Stimulated activated naive CD8-positive, alpha-beta T cell treated with anti-CD3 and anti-CD28 coated beads, Interleukin-15, Interleukin-2, amounts not matched to agents 100 ng/mL and 50 ng/mL, for 24 hours (primary cell): ENCODE measurements at regions not wholly inside any gene's neighbourhood (a gene's known extent, or its start where the extent isn't known, plus 50 kb on each side); places are given as distances from the start of the nearest gene placed in this dataset.
"Not testable (repeated sequence)": the region's sequence is repeated elsewhere in the genome, so short reads cannot be mapped to it uniquely, and the experiment has no call there.

Experiments used
- H3K27ac Mint-ChIP-seq: one replicate; pipeline ENCODE4 v1.8.0; 2021; ENCODE audit warnings: mild to moderate bottlenecking, mixed read lengths
- H3K27me3 Mint-ChIP-seq: one replicate; pipeline ENCODE4 v1.8.0; 2021; ENCODE audit warnings: mixed read lengths
- H3K36me3 Mint-ChIP-seq: one replicate; pipeline ENCODE4 v1.8.0; 2021; ENCODE audit warnings: low read depth, mixed read lengths
- H3K4me1 Mint-ChIP-seq: one replicate; pipeline ENCODE4 v1.8.0; 2021; ENCODE audit warnings: low read depth, mixed read lengths
- H3K4me3 Mint-ChIP-seq: one replicate; pipeline ENCODE4 v1.8.0; 2021; ENCODE audit warnings: mild to moderate bottlenecking, mixed read lengths
- H3K9me3 Mint-ChIP-seq: one replicate; pipeline ENCODE4 v1.8.0; 2021; ENCODE audit warnings: mixed read lengths

DNA sequence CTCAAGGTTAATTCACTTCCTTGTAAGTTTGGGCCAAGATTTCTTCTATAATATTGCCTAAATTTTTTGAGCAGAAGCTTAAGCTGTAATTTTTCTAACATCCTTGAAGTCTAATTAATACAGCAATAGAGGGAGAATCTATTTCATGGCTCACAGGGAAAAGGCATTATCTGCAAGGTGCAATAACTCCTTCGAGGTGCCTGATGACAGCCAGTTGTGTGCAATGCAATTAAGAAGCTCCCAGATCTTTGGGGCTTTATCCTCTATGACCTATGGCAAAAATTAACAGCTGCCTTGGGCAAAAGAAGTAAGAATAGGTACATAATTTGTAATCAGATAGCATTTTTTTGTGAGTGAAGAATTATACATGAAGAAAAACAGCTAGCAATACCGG is 554.6 kb upstream of the SALL3 start:
- Mint-ChIP-seq H3K9me3 (no peaks in the 10 kb centered on the region), H3K4me1 (no peaks in the 10 kb centered on the region), H3K4me3 (no peak overlapping the region), H3K27ac (no peak overlapping the region), H3K27me3 (no peaks in the 10 kb centered on the region), H3K36me3 (no peaks in the 10 kb centered on the region)

DNA sequence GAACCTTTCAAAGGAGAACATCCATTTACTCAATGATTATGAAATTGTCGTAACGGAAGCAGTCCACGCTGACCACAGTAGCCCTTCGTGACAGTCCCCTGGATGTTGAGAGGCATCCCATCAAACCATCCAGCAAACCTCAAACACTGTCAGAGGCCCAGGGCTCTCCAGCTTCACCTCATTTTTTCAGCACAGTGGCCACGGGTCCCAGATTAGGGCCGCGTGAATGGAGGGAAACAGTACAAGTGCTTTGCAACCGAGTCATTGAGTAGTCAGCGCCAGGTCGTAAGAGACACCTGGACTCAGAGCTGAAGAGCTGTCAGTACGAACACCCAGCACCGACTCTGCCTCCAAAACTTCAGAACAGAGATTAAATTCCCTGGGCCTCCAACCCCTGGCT is 552.5 kb upstream of the SALL3 start:
- no peak overlapping the region for H3K4me3 Mint-ChIP-seq
- no peaks in the 10 kb centered on the region for H3K27me3 Mint-ChIP-seq
- no peaks in the 10 kb centered on the region for H3K9me3 Mint-ChIP-seq
- no peaks in the 10 kb centered on the region for H3K4me1 Mint-ChIP-seq
- no peak overlapping the region for H3K27ac Mint-ChIP-seq
- no peaks in the 10 kb centered on the region for H3K36me3 Mint-ChIP-seq

DNA sequence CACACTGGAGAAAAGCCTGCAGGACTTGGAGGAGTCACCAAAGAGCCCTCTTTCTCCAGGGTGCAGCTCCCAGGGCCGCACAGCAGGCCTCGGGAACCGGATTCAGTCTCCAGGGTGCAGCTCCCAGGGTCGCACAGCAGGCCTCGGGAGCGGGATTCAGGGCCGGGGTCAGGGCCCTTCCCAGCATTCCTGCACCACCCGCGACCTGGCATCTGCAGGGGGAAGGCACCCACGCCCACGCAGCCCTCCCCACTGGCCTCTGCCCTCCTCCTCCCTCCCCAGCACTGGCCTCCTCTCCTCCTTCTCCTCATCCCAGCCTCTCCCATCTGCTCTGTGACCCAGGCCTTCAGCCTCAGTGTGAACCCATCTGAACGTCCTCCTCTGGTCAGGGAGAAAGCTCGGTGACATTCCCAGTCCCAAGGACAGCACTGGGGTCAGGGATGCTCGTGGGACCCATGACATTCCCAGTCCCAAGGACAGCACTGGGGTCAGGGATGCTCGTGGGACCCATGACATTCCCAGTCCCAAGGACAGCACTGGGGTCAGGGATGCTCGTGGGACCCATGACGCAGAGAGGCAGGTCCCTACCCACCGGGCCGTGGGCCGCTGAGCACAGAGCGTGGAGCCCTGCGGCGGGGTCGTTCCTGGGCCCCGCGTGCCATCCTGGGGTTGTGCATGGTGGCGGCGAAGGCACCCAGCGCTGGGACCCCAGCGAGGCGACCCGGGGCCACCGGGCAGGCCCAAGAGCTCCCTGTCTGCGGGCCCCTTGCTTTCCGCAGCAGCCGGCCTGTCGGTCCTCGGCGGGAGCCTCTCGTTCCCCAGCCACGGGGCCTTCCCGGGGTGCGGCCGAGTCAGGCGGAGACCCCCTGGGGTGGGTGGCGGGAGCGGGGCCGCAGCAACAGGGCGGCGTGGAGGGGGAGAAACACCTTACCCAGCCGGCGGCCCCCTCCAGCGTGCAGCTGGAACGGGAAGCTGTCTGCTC is 550.2 kb upstream of the SALL3 start:
- no peaks in the 10 kb centered on the region for H3K4me1 Mint-ChIP-seq
- no peak overlapping the region for H3K27ac Mint-ChIP-seq
- no peaks in the 10 kb centered on the region for H3K9me3 Mint-ChIP-seq
- H3K36me3 Mint-ChIP-seq, result no peaks in the 10 kb centered on the region
- no peak overlapping the region for H3K4me3 Mint-ChIP-seq
- no peaks in the 10 kb centered on the region for H3K27me3 Mint-ChIP-seq

DNA sequence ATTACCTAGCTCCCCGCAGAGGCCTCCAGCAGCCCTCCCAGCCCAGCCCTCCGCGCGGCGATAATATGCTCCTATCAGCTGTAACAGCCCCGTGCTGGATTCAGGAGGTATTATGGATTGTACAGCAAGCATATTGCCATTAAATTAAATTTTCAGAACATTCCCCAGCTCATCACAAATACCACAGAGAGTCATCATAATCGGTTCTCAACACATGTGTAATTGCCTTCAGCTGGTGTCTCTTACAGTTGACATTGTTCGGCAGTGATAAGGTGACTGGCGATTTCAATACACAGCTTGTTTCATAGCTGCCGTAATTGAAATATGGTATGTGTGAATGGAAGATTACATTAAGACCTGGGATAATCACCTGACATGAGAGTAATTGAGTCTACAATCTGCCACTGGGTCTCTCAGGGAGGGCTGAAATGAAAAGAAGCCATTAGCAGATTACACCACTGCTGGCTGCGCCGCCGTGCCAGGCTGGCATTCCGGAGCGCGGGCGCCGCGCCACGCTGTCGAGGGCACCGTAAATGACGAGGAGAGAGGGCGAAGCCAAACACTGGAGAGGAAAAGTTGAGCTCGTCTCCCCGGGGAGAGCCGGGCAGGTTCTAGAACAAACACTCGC is 549.4 kb upstream of the SALL3 start:
- Mint-ChIP-seq H3K9me3 (no peaks in the 10 kb centered on the region), H3K27ac (no peak overlapping the region), H3K4me1 (no peaks in the 10 kb centered on the region), H3K27me3 (no peaks in the 10 kb centered on the region), H3K36me3 (no peaks in the 10 kb centered on the region), H3K4me3 (no peak overlapping the region)

DNA sequence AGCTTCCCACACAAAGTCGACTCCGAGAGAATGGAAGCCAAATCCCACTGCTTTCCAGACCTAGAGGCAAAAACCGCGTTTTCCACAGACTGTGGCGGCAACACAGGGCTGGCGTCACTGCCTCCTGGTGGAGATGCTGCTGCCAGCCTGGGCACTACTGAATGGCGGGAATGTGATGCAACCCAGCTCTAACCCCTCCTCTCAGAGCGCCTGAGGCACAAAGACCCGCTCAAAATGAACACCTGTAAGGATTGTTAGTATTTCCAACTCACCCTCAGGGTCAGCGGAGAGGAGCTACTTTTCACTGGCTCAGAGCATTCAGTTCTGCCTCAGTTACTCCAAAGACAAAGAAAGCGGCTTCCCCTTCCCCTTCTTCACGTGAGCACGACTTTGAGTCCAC is 548.0 kb upstream of the SALL3 start:
- H3K36me3 Mint-ChIP-seq, result no peaks in the 10 kb centered on the region
- no peak overlapping the region for H3K27ac Mint-ChIP-seq
- peaks cover 7% of the 10 kb centered on the region for H3K9me3 Mint-ChIP-seq
- H3K4me3 Mint-ChIP-seq, result no peak overlapping the region
- no peaks in the 10 kb centered on the region for H3K4me1 Mint-ChIP-seq
- H3K27me3 Mint-ChIP-seq, result no peaks in the 10 kb centered on the region

DNA sequence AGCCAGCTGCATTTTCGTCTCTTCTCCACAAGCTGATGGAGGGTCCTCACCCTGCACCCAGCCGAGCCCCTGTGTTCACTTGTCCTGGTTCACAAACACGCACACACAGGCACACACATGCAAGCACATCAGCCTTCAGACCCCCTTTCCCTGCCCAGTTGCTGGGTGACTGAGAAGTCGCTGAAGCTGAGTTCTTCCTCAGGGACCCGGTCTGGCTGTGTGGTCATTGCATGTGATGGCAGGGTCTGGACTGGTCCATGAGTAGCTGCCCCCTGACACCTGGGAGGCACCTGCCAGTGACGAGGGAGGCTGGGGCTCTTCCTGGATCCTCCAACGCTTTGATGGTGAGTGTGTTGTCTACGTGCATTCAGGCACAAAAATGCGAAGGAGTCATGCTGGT is 546.1 kb upstream of the SALL3 start:
- Mint-ChIP-seq H3K36me3 (no peaks in the 10 kb centered on the region), H3K4me3 (no peak overlapping the region), H3K27me3 (no peaks in the 10 kb centered on the region), H3K4me1 (no peaks in the 10 kb centered on the region), H3K9me3 (peaks cover 9% of the 10 kb centered on the region), H3K27ac (no peak overlapping the region)

DNA sequence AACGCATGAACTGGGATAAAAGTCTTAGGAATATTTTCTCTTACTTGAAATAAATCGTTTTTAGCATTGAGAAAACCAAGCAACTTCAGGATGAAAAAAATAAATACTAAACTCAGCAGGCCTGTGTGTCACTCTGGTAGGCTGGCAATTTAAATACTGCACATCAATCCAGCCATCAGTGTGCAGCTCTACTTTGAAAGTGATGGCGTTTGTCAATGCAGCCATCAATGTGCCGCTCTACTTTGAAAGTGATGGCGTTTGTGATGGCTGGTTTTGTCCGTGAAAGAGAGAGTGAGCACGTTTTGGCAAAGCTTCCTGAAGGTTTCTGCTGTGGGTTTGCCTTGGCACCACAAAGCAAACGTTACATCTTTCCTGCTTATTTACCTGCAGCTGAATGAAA is 543.5 kb upstream of the SALL3 start:
- no peaks in the 10 kb centered on the region for H3K4me1 Mint-ChIP-seq
- no peaks in the 10 kb centered on the region for H3K27me3 Mint-ChIP-seq
- no peaks in the 10 kb centered on the region for H3K36me3 Mint-ChIP-seq
- H3K27ac Mint-ChIP-seq, result no peak overlapping the region
- no peak overlapping the region for H3K4me3 Mint-ChIP-seq
- peaks cover 17% of the 10 kb centered on the region for H3K9me3 Mint-ChIP-seq

DNA sequence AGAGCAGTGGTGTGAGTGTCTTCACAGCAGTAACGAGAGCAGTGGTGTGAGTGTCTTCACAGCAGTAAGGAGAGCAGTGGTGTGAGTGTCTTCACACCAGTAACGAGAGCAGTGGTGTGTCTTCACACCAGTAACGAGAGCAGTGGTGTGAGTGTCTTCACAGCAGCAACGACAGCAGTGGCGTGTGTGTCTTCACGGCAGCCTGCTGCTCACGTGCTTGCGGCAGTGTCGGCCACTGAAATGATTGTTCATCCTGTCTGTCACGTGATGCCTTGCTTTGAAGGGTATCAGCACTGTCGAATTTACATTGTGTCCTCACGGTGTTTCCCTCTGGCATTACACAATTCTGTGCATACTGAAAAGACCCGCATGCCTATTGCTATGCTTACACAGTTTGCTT is 541.4 kb upstream of the SALL3 start:
- H3K36me3 Mint-ChIP-seq, H3K27me3 Mint-ChIP-seq, H3K4me1 Mint-ChIP-seq, H3K27ac Mint-ChIP-seq, H3K4me3 Mint-ChIP-seq: not testable (repeated sequence)
- H3K9me3 Mint-ChIP-seq, result peaks cover 17% of the 10 kb centered on the region

DNA sequence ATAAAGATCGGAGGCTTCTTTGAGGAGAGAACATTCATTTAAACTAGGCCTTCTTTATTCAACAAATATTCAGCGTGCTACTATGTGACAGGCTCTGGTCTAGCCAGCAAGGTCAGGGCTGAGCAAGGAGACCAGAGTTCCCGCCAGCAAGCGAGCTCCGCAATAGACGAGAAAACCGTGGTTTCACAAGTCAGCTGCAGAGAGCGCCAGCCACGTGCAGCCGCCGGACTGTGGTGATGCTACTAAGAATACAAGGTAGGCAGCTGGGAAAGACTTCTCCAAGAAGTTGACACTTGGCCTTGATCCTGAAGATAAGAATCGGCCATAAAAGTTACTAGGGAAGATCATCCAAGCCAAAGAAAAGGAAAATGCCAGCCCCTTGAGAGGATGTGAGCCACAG is 533.7 kb upstream of the SALL3 start:
- Mint-ChIP-seq H3K27me3 (no peaks in the 10 kb centered on the region), H3K36me3 (no peaks in the 10 kb centered on the region), H3K4me3 (no peak overlapping the region), H3K27ac (no peak overlapping the region), H3K4me1 (no peaks in the 10 kb centered on the region), H3K9me3 (peaks cover 3% of the 10 kb centered on the region)

DNA sequence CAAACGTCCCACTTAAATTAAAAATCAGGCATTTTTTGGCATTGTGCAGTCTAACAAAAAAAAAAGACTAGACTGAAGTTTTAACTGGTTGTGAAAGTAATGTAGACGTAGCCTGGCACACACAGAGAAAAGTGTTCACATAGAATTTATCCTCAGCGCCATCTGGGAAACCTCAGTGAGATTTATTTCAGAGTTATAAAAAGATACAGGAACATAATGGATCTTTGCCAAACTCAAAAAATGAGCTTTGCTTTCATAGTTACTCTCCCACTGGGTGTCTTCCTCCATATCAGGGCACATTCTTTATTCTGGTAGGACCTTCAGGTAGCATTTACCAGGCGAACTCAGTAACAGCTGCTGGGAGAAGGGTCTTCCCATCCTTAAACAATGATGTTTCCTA is 532.4 kb upstream of the SALL3 start:
- Mint-ChIP-seq H3K27me3 (no peaks in the 10 kb centered on the region), H3K27ac (no peak overlapping the region), H3K9me3 (peaks cover 3% of the 10 kb centered on the region), H3K4me3 (no peak overlapping the region), H3K36me3 (no peaks in the 10 kb centered on the region), H3K4me1 (no peaks in the 10 kb centered on the region)

DNA sequence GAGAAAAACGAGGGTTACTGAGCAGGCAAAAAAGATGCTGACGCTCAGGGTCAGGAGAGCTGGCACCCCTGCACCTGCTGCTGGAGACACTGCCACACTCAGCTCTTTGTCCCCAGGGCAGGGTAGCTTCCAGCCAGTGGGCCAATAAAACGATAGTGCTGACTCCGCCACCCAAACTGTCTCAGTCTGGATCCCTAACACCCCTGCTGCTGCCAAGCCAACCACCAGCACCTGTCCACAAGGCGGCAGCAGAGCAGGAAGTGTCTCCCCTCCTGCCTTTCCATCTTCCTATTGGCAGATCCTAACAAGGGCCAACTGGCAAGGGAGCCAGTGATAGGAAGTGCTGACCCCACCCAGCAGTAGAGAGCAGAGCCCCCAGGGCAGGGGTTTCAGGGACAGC is 531.5 kb upstream of the SALL3 start:
- H3K27me3 Mint-ChIP-seq, result no peaks in the 10 kb centered on the region
- no peak overlapping the region for H3K27ac Mint-ChIP-seq
- no peak overlapping the region for H3K4me3 Mint-ChIP-seq
- H3K9me3 Mint-ChIP-seq, result peaks cover 3% of the 10 kb centered on the region
- no peaks in the 10 kb centered on the region for H3K4me1 Mint-ChIP-seq
- no peaks in the 10 kb centered on the region for H3K36me3 Mint-ChIP-seq

DNA sequence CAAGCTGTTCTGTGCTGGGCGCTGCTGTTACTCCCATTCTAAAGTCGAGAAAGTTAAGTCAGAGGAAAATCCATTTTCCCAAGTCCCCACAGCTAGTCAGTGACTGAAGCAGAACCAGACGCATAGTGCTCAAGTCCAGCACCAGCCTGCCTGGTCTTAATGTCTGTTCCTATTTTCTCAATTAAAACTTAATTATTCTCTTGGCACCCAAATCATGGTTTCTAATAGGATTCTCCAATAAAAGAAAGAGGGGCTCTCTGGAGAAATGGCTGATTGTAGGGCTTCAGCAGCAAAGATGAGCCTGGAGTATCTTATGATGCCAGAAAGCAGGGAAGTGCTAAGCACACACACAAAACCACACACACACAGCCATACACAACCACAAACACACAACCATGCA is 531.0 kb upstream of the SALL3 start:
- Mint-ChIP-seq H3K4me1 (no peaks in the 10 kb centered on the region), H3K4me3 (no peak overlapping the region), H3K36me3 (no peaks in the 10 kb centered on the region), H3K27ac (no peak overlapping the region), H3K9me3 (peaks cover 3% of the 10 kb centered on the region), H3K27me3 (no peaks in the 10 kb centered on the region)

DNA sequence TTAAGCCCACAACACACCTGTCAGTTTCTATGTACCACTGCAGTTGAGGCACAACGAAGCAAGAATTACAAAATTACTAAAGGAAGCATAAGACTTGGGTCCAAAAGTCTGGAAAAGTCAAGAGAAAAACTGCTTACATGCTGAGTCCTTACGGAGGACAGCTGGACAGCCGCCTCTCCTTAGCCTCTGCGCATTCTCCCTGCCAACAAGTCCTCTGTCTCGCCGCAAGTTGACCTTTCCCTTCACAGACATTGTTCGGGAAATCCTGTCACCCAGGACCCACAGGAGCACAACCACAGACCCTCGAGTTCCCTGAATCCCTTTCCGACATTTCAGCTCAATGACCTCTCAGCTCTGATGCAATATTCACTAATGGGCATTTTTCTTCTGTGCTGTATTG is 525.4 kb upstream of the SALL3 start:
- no peaks in the 10 kb centered on the region for H3K36me3 Mint-ChIP-seq
- peaks cover 3% of the 10 kb centered on the region for H3K9me3 Mint-ChIP-seq
- no peaks in the 10 kb centered on the region for H3K4me1 Mint-ChIP-seq
- no peak overlapping the region for H3K4me3 Mint-ChIP-seq
- H3K27me3 Mint-ChIP-seq, result no peaks in the 10 kb centered on the region
- H3K27ac Mint-ChIP-seq, result no peak overlapping the region

DNA sequence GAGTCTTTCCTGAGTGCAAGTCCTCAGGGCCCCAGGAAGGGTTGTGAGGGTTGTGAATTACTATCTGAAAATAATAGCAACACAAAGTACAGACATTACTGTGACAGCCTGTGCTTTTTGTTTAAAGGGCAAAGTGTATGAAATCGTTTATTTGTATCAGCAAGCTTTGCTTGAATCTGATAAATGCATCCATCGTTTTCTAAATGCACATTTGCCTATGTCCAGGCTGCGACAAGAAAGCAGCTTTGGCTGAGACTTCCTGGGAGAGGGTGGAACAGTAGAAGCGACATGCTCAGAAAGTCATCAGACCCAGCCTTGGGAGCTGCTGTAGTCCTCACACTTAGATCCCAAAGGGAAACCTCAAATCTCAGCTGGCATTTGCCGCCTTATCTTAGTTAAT is 524.2 kb upstream of the SALL3 start:
- Mint-ChIP-seq H3K36me3 (no peaks in the 10 kb centered on the region), H3K9me3 (peaks cover under 1% of the 10 kb centered on the region), H3K27ac (no peak overlapping the region), H3K27me3 (no peaks in the 10 kb centered on the region), H3K4me3 (no peak overlapping the region), H3K4me1 (no peaks in the 10 kb centered on the region)

DNA sequence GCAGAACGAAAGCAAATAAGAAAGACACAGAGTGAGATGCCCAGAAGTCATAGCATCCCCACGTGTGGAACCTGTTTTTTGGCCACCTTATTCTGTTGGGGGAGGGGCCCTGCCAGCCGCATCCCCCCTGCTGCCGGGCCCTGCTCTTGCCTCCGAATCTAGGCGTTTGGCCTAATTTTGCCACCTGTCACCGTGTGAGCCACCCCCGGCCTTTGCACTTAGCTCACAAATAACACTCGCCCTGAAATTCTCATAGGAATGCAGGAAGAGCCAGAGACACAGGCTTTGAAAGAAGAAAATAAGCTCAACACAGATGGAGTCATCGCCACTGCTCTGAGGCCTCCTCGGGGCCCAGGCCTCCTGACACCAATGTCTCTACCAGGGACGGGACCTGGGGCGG is 522.6 kb upstream of the SALL3 start:
- H3K36me3 Mint-ChIP-seq, result no peaks in the 10 kb centered on the region
- no peaks in the 10 kb centered on the region for H3K27me3 Mint-ChIP-seq
- no peaks in the 10 kb centered on the region for H3K4me1 Mint-ChIP-seq
- H3K9me3 Mint-ChIP-seq, result peaks cover 8% of the 10 kb centered on the region
- H3K4me3 Mint-ChIP-seq, result no peak overlapping the region
- H3K27ac Mint-ChIP-seq, result no peak overlapping the region

DNA sequence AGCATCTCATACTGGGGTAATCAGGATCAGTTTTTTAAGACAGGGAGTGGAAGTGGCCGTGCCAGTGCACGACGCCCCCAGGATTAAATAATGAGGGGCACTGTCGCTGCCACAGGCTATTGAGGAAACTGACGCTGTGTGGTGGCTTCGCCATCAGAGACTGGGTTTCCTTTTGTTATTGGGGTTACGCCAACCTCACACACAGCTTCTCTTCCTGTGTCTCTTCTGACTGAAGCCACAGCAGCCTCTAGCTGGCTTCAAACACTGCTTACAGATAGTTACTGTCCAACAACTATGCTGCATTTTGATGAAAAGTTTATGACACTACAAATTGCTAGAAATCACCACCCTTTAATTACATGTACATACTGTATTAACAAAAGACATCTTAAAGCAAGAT is 521.9 kb upstream of the SALL3 start:
- H3K9me3 Mint-ChIP-seq, result peaks cover 9% of the 10 kb centered on the region
- no peak overlapping the region for H3K4me3 Mint-ChIP-seq

More for the DNA sequence above, 521.9 kb upstream of the SALL3 start:
- Mint-ChIP-seq H3K27me3 (no peaks in the 10 kb centered on the region), H3K27ac (no peak overlapping the region), H3K36me3 (no peaks in the 10 kb centered on the region), H3K4me1 (no peaks in the 10 kb centered on the region)
